GM18870 (cell line): ENCODE measurements at regions not wholly inside any gene's neighbourhood (a gene's known extent, or its start where the extent isn't known, plus 50 kb on each side); places are given as distances from the start of the nearest gene placed in this dataset.
"Not testable (repeated sequence)": the region's sequence is repeated elsewhere in the genome, so short reads cannot be mapped to it uniquely, and the experiment has no call there.

Experiments
- ATAC-seq: cut with Tn5 transposase; IDR thresholded peaks from one replicate; pipeline ENCODE4 v1.9.1; 2021; ENCODE audit warnings: moderate library complexity; ENCODE audit not compliant: unreplicated experiment

GRCh38 chr10:109664554-109664953, 258.8 kb downstream of the XPNPEP1 start:
- ATAC-seq: no peak

- no peak for ATAC-seq
Observed at GRCh38 chr10:109663122-109663521, 260.2 kb downstream of the XPNPEP1 start.

GRCh38 chr10:109652612-109653011, 270.7 kb downstream of the XPNPEP1 start:
- ATAC-seq: not testable (repeated sequence)

- no peak for ATAC-seq
Observed at GRCh38 chr10:109650228-109650627, 273.1 kb downstream of the XPNPEP1 start.

- ATAC-seq: no peak
Observed at GRCh38 chr10:109647627-109648026, 275.7 kb downstream of the XPNPEP1 start.

- no peak for ATAC-seq
Observed at GRCh38 chr10:109633846-109634245, 289.5 kb downstream of the XPNPEP1 start.

GRCh38 chr10:109633017-109633416, 290.3 kb downstream of the XPNPEP1 start:
- not testable (repeated sequence) for ATAC-seq

GRCh38 chr10:109624939-109625338, 298.4 kb downstream of the XPNPEP1 start:
- no peak for ATAC-seq

GRCh38 chr10:109622566-109622965, 300.7 kb downstream of the XPNPEP1 start:
- ATAC-seq: no peak

- no peak for ATAC-seq
Observed at GRCh38 chr10:109620396-109620795, 302.9 kb downstream of the XPNPEP1 start.

GRCh38 chr10:109619914-109620313, 303.4 kb downstream of the XPNPEP1 start:
- ATAC-seq: no peak

- no peak for ATAC-seq
Observed at GRCh38 chr10:109618748-109619147, 304.6 kb downstream of the XPNPEP1 start.

- ATAC-seq: no peak
Observed at GRCh38 chr10:109618301-109618700, 305.0 kb downstream of the XPNPEP1 start.

- no peak for ATAC-seq
Observed at GRCh38 chr10:109616359-109616980, 306.8 kb downstream of the XPNPEP1 start.

GRCh38 chr10:109595356-109595755, 328.0 kb downstream of the XPNPEP1 start:
- ATAC-seq: not testable (repeated sequence)

GRCh38 chr10:109593682-109594081, 329.6 kb downstream of the XPNPEP1 start:
- no peak for ATAC-seq

- no peak for ATAC-seq
Observed at GRCh38 chr10:109592391-109592790, 330.9 kb downstream of the XPNPEP1 start.

GRCh38 chr10:109591601-109592000, 331.7 kb downstream of the XPNPEP1 start:
- no peak for ATAC-seq

- ATAC-seq: no peak
Observed at GRCh38 chr10:109588259-109588658, 335.1 kb downstream of the XPNPEP1 start.

GRCh38 chr10:109587366-109587765, 335.9 kb downstream of the XPNPEP1 start:
- ATAC-seq: no peak

- no peak for ATAC-seq
Observed at GRCh38 chr10:109556399-109556798, 366.9 kb downstream of the XPNPEP1 start.

- ATAC-seq: not testable (repeated sequence)
Observed at GRCh38 chr10:109542050-109542603, 381.2 kb downstream of the XPNPEP1 start.

GRCh38 chr10:109534193-109534592, 389.1 kb downstream of the XPNPEP1 start:
- no peak for ATAC-seq
